H9 (cell line): ENCODE measurements at regions not wholly inside any gene's neighbourhood (a gene's known extent, or its start where the extent isn't known, plus 50 kb on each side); places are given as distances from the start of the nearest gene placed in this dataset.

Source experiments
- DNase-seq: peaks from one replicate; pipeline ENCODE4 v3.0.0-alpha.2; 2017
- H2AFZ ChIP-seq: one replicate; pipeline ENCODE4 v1.6.1; 2013; ENCODE audit warnings: mild to moderate bottlenecking, low read length, control low read depth, moderate library complexity
- H2AK5ac ChIP-seq: 2 replicates; pipeline ENCODE4 v1.6.1; 2013; ENCODE audit warnings: low read length, control low read depth, mixed read lengths; ENCODE audit not compliant: insufficient read length
- H2BK120ac ChIP-seq: one replicate; pipeline ENCODE4 v1.6.1; 2013; ENCODE audit warnings: low read depth, mild to moderate bottlenecking, low read length, control low read depth, inconsistent platforms; ENCODE audit not compliant: poor library complexity, severe bottlenecking
- H2BK12ac ChIP-seq: 2 replicates; pipeline ENCODE4 v1.6.1; 2013; ENCODE audit warnings: low read length, control low read depth, mixed read lengths, low read depth; ENCODE audit not compliant: insufficient read length
- H2BK15ac ChIP-seq: 2 replicates; pipeline ENCODE4 v1.6.1; 2013; ENCODE audit warnings: low read depth, low read length, control low read depth
- H2BK20ac ChIP-seq: one replicate; pipeline ENCODE4 v1.6.1; 2013; ENCODE audit warnings: low read depth, mild to moderate bottlenecking, low read length, control low read depth, inconsistent platforms; ENCODE audit not compliant: poor library complexity, severe bottlenecking
- H2BK5ac ChIP-seq: 2 replicates; pipeline ENCODE4 v1.6.1; 2013; ENCODE audit warnings: low read length, control low read depth, mixed read lengths; ENCODE audit not compliant: insufficient read length
- H3K14ac ChIP-seq: 2 replicates; pipeline ENCODE4 v1.6.1; 2013; ENCODE audit warnings: low read length, control low read depth; ENCODE audit not compliant: insufficient read depth
- H3K18ac ChIP-seq: 2 replicates; pipeline ENCODE4 v1.6.1; 2013; ENCODE audit warnings: low read depth, mild to moderate bottlenecking, mixed read lengths, low read length, control low read depth; ENCODE audit not compliant: insufficient read length
- H3K23ac ChIP-seq: 2 replicates; pipeline ENCODE4 v1.6.1; 2013; ENCODE audit warnings: low read length, control low read depth, mixed read lengths, low read depth; ENCODE audit not compliant: insufficient read length
- H3K23me2 ChIP-seq: 2 replicates; pipeline ENCODE4 v1.6.1; 2013; ENCODE audit warnings: low read depth, mild to moderate bottlenecking, mixed read lengths, low read length, control low read depth; ENCODE audit not compliant: insufficient read length, poor library complexity, severe bottlenecking
- H3K27ac ChIP-seq: 2 replicates; pipeline ENCODE4 v1.5.1; 2013; ENCODE audit warnings: low read length, control low read depth, mixed read lengths, low read depth; ENCODE audit not compliant: insufficient read length
- H3K27me3 ChIP-seq: 2 replicates; pipeline ENCODE4 v1.6.1; 2013; ENCODE audit warnings: low read length, control low read depth, inconsistent platforms; ENCODE audit not compliant: insufficient read depth
- H3K4ac ChIP-seq: 2 replicates; pipeline ENCODE4 v1.6.1; 2013; ENCODE audit warnings: low read depth, mild to moderate bottlenecking, control low read depth, inconsistent platforms, low read length, moderate library complexity
- H3K4me1 ChIP-seq: 2 replicates; pipeline ENCODE4 v1.6.1; 2013; ENCODE audit warnings: low read length, control low read depth, inconsistent platforms; ENCODE audit not compliant: insufficient read depth
- H3K4me2 ChIP-seq: 2 replicates; pipeline ENCODE4 v1.6.1; 2013; ENCODE audit warnings: low read length, control low read depth, mixed read lengths; ENCODE audit not compliant: insufficient read length, insufficient read depth
- H3K56ac ChIP-seq: 2 replicates; pipeline ENCODE4 v1.6.1; 2013; ENCODE audit warnings: low read depth, mild to moderate bottlenecking, mixed read lengths, low read length, control low read depth; ENCODE audit not compliant: insufficient read length
- H3K79me1 ChIP-seq: 2 replicates; pipeline ENCODE4 v1.6.1; 2013; ENCODE audit warnings: low read depth, mild to moderate bottlenecking, moderate library complexity, low read length, control low read depth, inconsistent platforms; ENCODE audit not compliant: insufficient read depth, poor library complexity, severe bottlenecking
- H3K79me2 ChIP-seq: 2 replicates; pipeline ENCODE4 v1.6.1; 2013; ENCODE audit warnings: low read length, control low read depth, inconsistent platforms; ENCODE audit not compliant: insufficient read depth
- H3K9ac ChIP-seq: 2 replicates; pipeline ENCODE4 v1.6.1; 2013; ENCODE audit warnings: low read length, control low read depth, mixed read lengths; ENCODE audit not compliant: insufficient read length; ENCODE audit errors: extremely low read depth
- H3K9me3 ChIP-seq: one replicate; pipeline ENCODE4 v1.6.1; 2013; ENCODE audit warnings: low read depth, low read length, inconsistent platforms; ENCODE audit not compliant: control insufficient read depth
- H3T11ph ChIP-seq: one replicate; pipeline ENCODE4 v1.6.1; 2013; ENCODE audit warnings: mild to moderate bottlenecking, low read length, control low read depth, inconsistent platforms
- H4K20me1 ChIP-seq: one replicate; pipeline ENCODE4 v1.6.1; 2013; ENCODE audit not compliant: control insufficient read depth, insufficient read length, insufficient read depth
- H4K5ac ChIP-seq: 2 replicates; pipeline ENCODE4 v1.6.1; 2013; ENCODE audit warnings: low read depth, mild to moderate bottlenecking, mixed read lengths, low read length, control low read depth; ENCODE audit not compliant: insufficient read length
- H4K8ac ChIP-seq: replicated peaks from 2 replicates; pipeline ENCODE4 v1.6.1; 2013; ENCODE audit warnings: low read length, control low read depth, mixed read lengths, low read depth; ENCODE audit not compliant: insufficient read length
- H4K91ac ChIP-seq: 2 replicates; pipeline ENCODE4 v1.6.1; 2013; ENCODE audit warnings: low read depth, mild to moderate bottlenecking, moderate library complexity, mixed read lengths, low read length, control low read depth; ENCODE audit not compliant: insufficient read length
- H3K27ac Mint-ChIP-seq, 3 experiments: 2 replicates in 2 of 3; 3 replicates in 1 of 3; pipeline ENCODE4 v1.8.0; 2020 to 2021; ENCODE audit warnings: mixed read lengths in 3 of 3, mild to moderate bottlenecking in 1 of 3, moderate library complexity in 1 of 3
- H3K27me3 Mint-ChIP-seq: 2 replicates; pipeline ENCODE4 v1.8.0; 2021; ENCODE audit warnings: low read depth, mild to moderate bottlenecking, moderate library complexity, mixed read lengths
- H3K36me3 Mint-ChIP-seq, 3 experiments: 2 replicates in 2 of 3; 3 replicates in 1 of 3; pipeline ENCODE4 v1.8.0; 2020 to 2021; ENCODE audit warnings: low read depth in 3 of 3, mixed read lengths in 3 of 3; ENCODE audit not compliant: insufficient read depth in 1 of 3
- H3K4me1 Mint-ChIP-seq, 2 experiments: 2 replicates each; pipeline ENCODE4 v1.8.0; 2020; ENCODE audit warnings: mixed read lengths in 2 of 2
- H3K4me3 Mint-ChIP-seq, 2 experiments: 2 replicates in 1 of 2; 3 replicates in 1 of 2; pipeline ENCODE4 v1.8.0; 2020 to 2021; ENCODE audit warnings: mild to moderate bottlenecking in 2 of 2, mixed read lengths in 2 of 2, moderate library complexity in 1 of 2
- H3K9me3 Mint-ChIP-seq, 2 experiments: 2 replicates in 1 of 2; 3 replicates in 1 of 2; pipeline ENCODE4 v1.8.0; 2020; ENCODE audit warnings: mild to moderate bottlenecking in 2 of 2, mixed read lengths in 2 of 2, moderate library complexity in 1 of 2
- WGBS: extraction: QIAGEN DNeasy Blood & Tissue Kit; methylation state at CpG from one replicate; pipeline ENCODE4 v1.1.7; 2013; ENCODE audit warnings: missing lambda C conversion rate, low lambda C conversion rate, mixed read lengths; ENCODE audit not compliant: insufficient read length; ENCODE audit errors: extremely low coverage; 5-methylcytosine and 5-hydroxymethylcytosine counted together
- TF ChIP-seq, protein P1 (sequence below): fragments of 200-600 bp; sonication (generic); conservative IDR thresholded peaks from 3 replicates; pipeline ENCODE4 v1.8.0; 2021; ENCODE audit warnings: antibody characterized with exemption, mild to moderate bottlenecking

DNA sequence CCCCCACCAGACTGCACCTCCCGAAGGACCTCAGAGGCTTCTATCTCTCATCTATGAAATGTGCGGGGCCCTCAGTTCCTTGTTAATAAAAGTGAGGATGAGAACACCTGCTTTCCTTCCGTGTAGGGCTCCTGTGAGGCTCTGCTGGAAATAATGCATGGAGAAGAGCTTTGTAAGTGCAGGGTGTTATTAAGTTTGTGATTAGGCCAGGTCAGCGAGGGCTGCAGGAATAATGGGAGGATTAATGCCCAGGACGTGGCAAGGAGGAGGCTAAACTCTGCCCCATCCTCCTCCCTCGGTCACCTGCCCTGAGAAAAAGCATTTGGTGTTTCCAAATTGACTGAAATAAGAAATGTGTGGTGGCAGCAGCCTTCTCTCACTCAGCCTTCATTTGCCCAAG lies 83.5 kb upstream of the HSPA9 start:
- H3K27me3 ChIP-seq, result no peaks in the 10 kb centered on the region
- Mint-ChIP-seq H3K36me3 (no peaks in the 10 kb centered on the region), H3K27ac (no peak overlapping the region), H3K4me1 (peaks cover 26 to 36% of the 10 kb centered on the region in 2 experiments), H3K27me3 (peaks cover 2% of the 10 kb centered on the region; the same call in 1 of the 2 replicates), H3K4me3 (no peak overlapping the region), H3K9me3 (no peaks in the 10 kb centered on the region)
- H2BK120ac ChIP-seq, result no peak overlapping the region
- H3K14ac ChIP-seq, result no peak overlapping the region
- no peak overlapping the region for H2BK12ac ChIP-seq
- H3K79me2 ChIP-seq, result no peaks in the 10 kb centered on the region
- TF ChIP-seq, protein P1, sequence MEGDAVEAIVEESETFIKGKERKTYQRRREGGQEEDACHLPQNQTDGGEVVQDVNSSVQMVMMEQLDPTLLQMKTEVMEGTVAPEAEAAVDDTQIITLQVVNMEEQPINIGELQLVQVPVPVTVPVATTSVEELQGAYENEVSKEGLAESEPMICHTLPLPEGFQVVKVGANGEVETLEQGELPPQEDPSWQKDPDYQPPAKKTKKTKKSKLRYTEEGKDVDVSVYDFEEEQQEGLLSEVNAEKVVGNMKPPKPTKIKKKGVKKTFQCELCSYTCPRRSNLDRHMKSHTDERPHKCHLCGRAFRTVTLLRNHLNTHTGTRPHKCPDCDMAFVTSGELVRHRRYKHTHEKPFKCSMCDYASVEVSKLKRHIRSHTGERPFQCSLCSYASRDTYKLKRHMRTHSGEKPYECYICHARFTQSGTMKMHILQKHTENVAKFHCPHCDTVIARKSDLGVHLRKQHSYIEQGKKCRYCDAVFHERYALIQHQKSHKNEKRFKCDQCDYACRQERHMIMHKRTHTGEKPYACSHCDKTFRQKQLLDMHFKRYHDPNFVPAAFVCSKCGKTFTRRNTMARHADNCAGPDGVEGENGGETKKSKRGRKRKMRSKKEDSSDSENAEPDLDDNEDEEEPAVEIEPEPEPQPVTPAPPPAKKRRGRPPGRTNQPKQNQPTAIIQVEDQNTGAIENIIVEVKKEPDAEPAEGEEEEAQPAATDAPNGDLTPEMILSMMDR, result no peak
- DNase-seq, result no peak
- H4K5ac ChIP-seq, result no peak overlapping the region
- H3K23ac ChIP-seq, result no peak overlapping the region
- H3K9ac ChIP-seq, result no peak overlapping the region
- no peak overlapping the region for H2AK5ac ChIP-seq
- no peak overlapping the region for H3K27ac ChIP-seq
- H3T11ph ChIP-seq, result no peak overlapping the region
- no peak overlapping the region for H2BK5ac ChIP-seq
- no peak overlapping the region for H3K4ac ChIP-seq
- H2BK20ac ChIP-seq, result no peak overlapping the region
- no peaks in the 10 kb centered on the region for H3K23me2 ChIP-seq
- H3K79me1 ChIP-seq, result no peaks in the 10 kb centered on the region
- H3K18ac ChIP-seq, result no peak overlapping the region
- H2AFZ ChIP-seq, result no peak overlapping the region
- no peak overlapping the region for H4K91ac ChIP-seq
- no peaks in the 10 kb centered on the region for H4K20me1 ChIP-seq
- no peak overlapping the region for H3K4me2 ChIP-seq
- WGBS, result no CpG with 5 or more reads among the region's 6 CpGs
- H3K9me3 ChIP-seq, result no peaks in the 10 kb centered on the region
- H3K4me1 ChIP-seq, result no peaks in the 10 kb centered on the region
- no peak overlapping the region for H4K8ac ChIP-seq
- H2BK15ac ChIP-seq, result no peak overlapping the region
- H3K56ac ChIP-seq, result no peak overlapping the region
